Kidney capillary endothelial cell (primary cell): ENCODE measurements at regions not wholly inside any gene's neighbourhood (a gene's known extent, or its start where the extent isn't known, plus 50 kb on each side); places are given as distances from the start of the nearest gene placed in this dataset.

Source experiments
- DNase-seq: peaks from one replicate; pipeline ENCODE4 v3.0.0-alpha.2; 2018; ENCODE audit warnings: low spot score

DNA sequence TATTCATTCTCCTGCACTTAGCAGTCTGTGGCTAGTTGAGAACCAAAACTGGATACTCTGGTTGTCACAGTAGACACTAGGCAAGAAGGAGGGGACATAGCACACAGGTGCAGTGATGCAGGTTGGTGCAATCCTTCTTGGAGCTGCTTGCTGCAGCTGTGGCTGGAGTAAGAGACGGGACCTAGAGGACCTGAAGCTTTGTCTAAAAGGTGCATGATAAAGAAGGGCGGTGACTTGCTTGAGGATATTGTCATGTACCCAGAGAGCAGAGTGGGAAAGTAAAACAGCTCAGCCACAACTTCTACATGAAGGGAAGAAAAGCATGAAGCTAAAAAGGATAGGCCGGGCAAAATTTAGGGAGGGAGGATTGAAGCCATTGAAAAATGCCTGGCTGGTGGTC lies 304.1 kb upstream of the KIRREL3 start:
- DNase-seq, result no peak

DNA sequence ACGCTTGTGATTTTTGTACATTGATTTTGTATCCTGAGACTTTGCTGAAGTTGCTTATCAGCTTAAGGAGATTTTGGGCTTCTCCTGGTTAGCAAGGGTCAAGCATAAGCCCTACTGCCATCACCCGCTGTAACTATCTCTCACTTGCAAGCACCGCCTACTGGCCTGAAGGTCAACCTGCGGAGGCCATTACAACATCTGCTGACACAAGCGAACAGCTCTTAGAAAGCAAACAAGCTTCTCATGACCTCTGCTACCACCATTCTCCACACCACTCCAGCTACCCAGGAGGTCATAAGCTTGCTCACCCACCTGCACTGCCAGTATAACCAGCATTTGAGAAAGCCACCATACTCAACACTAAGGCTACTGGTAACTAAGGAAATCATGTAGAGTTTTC lies 288.4 kb upstream of the KIRREL3 start:
- DNase-seq, result no peak

DNA sequence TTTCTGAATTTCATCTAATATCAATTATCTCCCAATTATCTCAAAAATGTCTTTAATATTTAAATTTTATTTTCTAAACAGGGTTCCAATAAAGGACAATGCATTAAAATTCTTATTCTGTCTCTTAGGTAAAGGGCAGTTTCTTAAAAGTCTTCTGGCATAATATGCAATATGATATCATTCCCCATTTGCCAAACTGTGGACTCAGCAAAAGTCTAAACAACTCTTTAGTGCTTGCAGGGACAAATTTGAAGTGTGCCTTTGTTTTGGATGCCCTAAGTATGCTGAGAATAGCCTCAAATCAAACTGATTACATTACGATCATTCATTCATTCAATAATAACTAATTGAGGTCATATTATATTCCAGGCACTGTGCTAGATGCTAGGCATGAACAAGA lies 281.0 kb upstream of the KIRREL3 start:
- DNase-seq, result no peak

DNA sequence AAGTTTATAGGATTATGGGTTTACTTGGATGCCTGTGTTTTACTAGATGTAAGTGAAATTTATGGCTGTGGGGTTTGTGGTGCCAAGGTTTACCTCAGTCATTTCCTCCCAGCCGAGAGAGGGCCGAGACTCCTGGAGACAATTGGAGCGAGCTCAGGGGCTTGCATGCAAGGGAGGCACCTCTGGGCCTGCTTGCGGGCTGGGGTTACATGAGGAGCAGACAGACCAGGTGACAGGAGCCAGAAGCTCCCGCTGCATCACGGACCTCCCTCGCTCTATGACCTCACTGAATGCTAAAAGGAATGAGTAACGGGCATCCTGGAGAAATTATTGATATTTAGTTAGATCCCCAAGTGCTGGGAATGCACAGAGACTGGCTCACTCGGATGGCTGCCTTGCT lies 275.2 kb upstream of the KIRREL3 start:
- no peak for DNase-seq

DNA sequence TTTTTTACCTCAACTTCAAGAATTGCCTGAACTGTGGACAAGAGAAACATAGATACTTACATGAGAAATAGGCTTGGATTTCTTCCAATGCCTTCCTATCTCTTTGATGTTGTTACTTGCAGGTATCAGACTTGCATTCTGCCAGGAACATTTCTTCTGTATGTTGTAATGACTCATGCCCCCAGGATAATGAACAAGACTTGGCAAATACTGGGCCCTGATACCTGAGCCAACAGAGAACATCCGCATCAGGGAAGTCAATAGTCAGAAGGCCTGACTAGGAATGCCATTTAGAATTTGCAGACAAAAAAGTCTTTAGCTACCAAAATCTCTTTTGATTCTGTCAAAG lies 273.7 kb upstream of the KIRREL3 start:
- DNase-seq, result no peak

DNA sequence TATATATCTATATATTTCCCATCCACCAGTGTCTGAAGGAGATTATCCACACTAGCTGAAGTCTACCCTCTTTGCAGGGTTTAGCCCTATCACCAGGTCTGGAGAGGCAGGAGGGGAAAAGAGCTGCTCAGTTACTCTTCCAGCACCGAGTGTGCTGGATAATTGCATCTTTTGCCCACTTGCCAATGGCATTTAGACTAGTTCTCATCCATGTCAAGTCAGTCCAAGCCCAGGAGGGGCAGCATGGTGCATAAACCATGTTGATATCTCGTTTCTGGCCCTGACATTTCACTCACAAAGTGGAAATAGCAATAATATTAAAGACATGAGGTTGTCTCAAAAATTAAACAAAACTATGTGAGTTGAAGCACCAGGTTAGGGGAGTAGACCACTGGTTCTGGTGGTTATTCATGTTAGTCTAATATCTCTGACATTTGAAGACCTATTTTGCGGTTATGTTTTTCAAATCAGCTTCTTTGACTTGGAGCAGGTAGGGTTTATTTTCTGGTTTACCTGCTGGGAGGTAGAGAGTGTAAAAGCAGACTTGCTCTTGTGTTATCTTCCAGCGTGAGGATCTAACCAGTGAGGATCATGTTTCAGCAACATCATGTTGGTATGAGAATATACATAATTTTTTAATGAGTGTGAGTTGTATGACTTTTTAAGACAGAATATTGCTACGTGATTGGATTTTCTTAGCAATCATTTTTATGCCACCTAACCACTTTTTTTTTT lies 273.2 kb upstream of the KIRREL3 start:
- no peak for DNase-seq

DNA sequence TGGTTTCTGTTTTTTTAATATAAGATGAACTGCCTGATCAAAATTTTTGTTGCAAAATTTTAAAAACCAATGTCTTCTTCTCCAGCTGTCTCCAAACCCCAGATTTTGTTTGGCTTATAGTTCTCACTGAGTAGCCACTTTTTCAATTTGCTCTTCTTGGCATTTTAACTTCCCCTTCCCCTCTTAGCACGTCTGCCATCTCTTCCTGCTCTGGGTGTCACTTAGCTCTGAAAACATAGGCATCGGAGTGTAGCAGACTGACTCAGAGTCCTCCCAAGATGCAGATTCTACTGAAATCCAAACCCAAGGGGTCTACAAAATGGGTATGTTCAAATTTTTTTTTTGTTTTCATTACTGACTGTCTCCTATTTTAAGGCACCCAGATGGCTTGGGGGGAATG lies 270.3 kb upstream of the KIRREL3 start:
- DNase-seq, result no peak

DNA sequence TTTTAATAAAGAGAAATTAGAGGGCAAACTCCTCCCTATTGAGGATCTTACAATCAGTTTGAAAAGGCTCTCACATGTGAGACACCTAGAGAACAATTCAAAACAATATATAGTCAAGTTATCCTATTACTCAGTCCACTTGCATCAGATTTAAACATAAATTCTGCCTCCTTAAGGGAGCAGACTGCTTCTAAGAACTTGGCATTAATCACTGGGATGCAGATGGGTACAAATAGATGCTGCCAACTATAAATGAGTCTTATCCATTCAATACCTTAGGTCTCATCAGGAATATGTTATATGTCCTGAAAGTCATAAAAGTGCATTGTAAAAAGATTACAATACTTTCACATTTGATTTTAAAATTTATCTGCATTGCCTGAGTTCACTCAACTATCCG lies 269.3 kb upstream of the KIRREL3 start:
- no peak for DNase-seq

DNA sequence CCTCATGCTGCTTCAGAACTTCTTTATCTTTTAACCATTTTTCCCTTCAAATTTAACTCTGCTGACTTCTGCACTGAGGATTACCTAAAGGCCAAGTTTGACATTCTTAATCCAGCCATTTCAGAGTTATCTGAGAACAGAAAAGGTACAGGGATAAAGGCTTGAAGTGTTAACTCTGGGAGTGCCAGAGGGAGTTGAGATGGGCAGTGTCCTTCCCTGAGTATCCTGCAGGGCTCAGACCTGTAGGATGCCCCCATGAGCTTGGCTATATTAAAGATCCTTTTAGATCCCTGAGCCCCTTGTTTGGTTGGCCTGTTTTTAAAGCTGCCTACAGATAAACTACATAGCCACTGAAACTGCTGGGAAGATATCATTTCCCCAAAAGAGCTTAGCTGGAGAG lies 268.4 kb upstream of the KIRREL3 start:
- no peak for DNase-seq

DNA sequence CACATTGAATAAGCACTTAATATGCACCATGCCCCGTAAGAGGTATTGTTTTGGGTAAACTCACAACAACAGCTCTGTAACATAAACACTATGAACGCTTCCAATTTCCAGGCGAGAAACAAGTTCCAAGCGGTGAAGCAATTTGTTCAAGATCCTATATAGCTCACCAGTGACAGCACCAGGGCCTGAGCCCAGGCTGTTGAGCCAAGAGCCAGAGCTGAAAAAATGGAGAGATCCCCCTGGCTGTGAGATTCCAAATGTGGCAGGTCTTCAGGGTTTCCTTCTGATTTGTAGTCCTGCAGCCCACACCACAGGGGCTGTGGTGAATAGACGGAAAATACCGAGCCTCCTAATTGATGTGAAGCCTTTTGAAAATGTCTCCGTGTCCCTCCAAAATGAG lies 268.0 kb upstream of the KIRREL3 start:
- DNase-seq, result no peak

DNA sequence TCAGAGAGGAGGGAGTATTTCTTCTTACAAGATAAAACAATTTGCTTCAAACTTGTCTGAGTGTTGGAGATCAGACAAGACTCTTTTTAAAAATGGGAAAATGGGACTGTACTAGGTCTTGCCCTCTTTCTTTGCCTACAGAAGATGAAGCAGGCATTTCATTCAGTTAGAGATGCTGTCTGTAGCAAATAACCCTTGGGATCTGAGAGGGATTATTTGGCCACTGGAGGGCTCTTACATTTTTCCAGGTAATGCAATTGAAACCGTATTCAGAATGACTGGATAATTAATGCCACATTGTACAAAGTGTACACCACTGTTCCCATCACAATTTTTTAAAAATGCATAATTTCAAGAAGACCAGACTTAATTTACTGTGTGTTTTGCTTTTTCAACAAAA lies 258.5 kb upstream of the KIRREL3 start:
- no peak for DNase-seq

DNA sequence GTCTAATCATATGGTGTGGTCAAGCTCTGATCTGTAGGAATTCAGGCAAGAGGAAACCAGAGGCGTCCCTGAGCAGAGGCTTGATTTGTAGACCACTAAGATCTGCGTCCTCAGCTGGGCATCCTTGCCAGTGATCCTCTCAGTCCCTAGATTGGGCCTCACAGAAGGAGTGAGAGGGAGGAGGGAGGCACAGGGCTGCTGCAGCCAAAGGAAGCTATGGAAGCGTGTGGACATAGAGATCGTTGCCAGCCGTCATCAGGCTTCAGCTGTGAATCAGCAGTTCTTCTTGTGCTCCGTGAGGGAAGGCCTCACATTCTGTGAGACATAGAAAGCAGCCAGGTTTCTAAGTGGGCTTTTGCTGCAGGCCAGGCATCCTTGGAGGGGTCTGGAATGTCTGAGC lies 254.6 kb upstream of the KIRREL3 start:
- no peak for DNase-seq

DNA sequence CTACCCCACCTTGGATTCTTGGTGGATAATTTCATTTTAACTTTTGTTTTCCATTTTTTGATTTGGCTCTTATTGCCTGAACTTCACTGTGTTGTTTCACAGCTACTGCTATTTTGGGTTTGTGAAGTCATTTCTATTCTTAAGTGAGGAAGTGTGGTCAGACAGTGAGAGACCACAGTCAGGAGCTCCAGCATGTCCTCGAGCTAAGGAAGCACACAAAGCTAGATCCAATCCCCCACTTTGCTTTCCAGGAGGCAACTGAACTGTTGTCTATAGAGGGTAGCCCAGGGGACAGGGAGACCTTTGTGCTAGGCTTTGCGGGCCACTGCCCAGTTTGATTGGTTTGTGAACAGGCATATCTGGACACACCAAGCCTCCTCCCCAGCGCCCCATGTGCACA lies 251.8 kb upstream of the KIRREL3 start:
- DNase-seq, result no peak

DNA sequence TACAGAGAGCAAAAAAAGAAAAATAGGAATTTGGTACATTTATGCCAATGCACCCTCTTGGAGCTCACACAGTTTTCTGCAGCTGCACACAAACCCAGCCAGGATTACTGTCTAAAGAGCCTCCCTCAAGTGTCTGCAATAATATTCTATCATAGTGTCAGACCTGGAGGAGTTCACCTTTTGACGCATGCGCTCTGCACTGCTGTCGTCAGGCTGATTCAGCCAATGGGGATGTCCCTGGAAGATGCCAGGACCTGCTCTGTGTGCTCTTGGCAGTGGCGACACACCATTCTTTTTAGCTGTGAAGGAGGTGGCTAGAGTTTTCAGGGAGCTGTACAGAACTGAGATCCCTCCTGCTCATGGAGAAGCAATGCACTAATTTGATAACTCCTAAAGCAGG lies 249.0 kb upstream of the KIRREL3 start:
- DNase-seq, result no peak

DNA sequence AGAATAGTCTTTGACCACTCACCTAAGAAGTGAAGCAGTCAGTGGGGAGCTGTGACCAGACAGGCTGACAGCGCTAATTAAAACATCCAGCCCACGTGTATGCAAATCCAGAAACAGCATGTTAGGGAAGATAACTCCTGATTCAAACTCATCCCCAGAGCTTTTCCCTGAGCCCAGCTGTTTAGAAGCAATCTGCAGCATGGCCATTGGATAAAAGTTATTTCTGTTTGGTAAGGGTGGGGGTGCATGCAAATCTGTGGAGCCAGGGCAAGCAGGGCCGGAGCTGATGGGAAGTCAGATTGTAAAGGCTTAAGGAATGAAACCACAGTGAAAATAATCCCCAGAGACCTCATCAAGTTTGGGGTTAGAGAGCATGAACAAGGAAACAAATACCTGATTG lies 247.9 kb upstream of the KIRREL3 start:
- DNase-seq, result no peak

DNA sequence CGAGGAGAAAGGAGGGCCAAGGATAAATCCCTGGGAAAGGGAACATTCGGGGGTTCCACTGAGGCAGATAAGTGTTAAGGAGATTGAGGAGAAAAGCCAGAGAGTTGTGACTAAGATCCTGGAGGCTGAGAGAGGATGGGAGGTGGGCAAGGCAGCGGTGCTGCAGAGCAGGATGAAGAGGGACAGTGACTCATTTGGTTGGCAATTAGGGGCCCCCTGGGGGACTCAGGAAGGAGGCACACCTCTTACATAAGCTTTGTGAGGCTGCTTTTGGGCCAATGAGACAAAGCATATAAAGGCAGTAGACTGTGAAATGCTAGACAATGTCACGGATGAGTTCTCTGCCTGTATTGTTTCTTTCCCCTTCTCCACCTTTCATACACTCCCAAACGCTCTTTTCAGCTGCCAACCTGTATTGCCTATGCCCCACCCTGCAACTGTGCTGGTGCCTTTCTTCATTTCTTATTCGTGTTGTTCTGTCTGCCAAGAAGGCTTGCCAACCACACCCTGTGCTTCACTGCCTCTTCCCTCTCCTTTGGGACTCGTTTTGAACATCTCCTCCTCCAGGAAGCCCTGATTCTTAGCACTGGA lies 246.8 kb upstream of the KIRREL3 start:
- no peak for DNase-seq

DNA sequence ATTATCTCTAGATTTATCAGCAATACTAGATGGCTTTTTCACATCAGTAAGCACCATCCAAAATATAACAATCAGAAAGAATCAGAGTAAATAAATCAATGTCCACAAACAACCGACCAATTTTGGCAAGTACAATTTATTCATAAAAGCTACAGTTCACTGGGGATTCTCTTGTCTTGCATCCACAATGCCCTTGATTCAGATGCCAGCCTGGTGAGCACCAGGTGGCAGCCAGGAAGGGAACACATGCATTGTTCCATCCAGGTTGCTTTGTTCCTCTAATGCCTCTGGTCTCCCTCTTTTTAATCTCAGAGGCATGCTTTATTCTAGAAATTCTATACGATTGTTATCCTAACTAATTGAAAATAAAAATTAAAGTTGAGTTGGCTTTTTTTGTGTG lies 242.1 kb upstream of the KIRREL3 start:
- no peak for DNase-seq

DNA sequence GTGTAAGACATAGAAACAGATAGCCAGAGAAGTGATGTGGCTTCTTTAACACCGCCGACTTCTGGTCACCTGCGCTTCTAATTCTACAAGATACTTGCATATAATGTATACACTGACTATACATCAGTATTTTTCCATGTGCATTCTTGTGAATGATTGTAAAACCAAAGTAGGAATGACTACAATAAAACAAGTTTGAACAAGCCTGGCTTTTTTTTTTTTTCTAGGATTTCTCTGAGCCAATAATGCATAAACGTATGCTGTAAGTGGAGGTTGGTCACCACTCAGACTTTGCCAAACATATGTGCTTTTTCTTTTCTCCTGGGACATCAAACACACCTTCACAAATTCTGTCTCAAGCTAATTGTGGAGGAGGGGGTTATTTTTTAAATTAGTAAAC lies 237.8 kb upstream of the KIRREL3 start:
- DNase-seq, result no peak

DNA sequence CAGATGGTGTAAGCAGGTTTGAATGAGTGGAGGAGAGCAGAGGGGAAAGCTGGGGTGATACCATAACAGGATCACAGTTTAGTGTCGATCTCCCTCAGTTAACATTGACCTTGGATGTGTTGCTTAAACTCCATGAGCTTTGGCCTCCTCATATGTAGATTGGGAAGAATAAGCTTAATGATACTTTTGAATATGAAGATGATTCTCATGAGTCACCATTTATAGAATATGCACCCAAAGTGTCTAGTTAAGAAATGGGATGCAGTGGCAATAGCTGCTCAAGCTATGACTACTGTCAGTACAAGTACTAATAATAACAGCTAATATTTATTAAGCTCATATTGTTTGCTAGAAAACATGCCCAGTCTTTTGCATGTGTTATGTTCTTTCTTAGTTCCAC lies 236.2 kb upstream of the KIRREL3 start:
- DNase-seq, result no peak

DNA sequence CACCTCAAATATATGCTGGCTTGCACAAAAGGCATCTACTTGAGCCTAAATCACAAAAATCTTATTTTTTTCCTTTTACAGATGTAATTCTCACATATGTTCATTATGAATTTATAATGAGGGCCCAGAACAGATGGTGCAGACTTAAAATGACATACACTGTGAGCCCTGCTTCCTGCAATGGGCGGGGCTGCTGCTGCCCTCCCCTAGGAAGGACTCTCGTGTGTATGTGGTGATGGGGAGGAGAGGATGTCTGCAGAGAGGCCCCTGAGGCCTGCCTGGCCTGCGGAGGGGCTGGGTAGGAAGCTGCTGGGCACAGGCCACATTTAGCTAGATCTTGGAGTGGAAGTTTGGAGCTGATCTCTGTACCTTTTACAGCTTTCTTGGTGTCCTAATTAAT lies 233.4 kb upstream of the KIRREL3 start:
- no peak for DNase-seq

DNA sequence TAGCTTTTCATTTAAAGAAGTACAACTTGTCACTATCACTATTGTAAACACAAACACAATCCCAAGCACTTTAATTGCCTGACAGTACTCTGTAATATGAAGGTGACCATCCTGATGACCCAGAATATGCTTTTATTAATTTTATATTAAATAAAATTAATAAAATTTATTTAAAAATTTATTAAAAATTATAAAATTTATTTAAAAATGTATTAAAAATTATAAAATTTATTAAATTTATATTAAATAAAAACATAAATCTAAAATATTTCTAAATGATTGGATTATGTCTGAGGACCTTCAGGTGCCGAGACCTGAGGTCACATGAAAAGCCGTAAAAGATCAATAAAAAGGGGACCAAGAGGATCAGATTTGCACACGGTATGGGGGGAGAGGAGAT lies 229.8 kb upstream of the KIRREL3 start:
- DNase-seq, result no peak

DNA sequence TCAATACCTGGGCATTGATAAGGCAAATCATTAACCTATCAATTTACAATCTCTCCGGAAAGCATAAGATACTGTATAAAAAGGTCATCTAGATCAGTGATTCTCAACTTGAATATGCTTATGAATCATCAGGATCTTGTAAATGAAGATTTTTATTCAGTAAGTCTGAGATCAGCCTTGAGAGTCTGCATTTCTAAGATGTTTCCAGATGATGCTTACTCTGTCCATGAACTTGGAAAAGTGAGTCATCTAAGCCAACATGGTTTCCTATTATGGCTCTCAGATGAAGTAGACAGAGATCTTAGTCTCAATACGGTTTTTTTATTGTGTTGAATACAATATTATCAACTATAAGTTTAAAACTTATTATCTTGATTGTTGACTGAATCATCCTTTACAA lies 226.4 kb upstream of the KIRREL3 start:
- no peak for DNase-seq

DNA sequence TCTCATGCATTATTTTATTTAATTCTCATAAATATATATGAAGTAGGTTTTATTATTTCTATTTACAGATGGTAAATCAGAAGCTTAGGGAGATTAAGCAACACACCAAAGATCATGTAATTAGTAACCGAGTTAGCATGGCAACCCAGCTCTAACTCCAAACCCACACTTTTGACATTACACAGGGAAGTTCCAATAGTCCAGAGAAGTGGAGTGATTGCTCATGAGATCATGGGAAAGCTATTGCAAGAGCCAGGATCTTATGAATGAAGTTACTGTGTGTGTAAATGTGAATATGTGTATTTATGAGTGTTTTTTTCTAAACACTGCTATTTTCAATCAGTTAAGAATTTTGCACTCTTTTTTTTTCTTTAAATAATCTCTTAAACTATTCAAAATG lies 225.8 kb upstream of the KIRREL3 start:
- DNase-seq, result no peak

DNA sequence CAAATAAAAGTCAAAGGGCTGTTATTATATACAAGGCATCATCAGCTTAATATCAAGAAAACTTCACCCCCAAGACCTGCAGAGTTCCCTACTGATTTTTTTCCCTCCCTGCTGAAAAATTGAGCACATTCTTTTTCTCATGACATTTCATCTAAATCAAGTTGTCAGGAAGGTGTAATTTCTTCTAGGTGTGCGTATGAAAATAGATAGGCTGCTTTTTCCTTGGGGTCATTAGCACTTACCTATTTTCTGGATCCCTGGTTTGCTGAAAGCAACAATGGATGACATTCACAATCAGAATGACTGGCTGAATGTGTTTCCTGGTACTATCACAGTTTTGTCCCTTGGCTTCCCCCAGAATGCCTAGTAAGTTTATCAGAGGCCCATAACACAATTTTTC lies 225.0 kb upstream of the KIRREL3 start:
- no peak for DNase-seq

DNA sequence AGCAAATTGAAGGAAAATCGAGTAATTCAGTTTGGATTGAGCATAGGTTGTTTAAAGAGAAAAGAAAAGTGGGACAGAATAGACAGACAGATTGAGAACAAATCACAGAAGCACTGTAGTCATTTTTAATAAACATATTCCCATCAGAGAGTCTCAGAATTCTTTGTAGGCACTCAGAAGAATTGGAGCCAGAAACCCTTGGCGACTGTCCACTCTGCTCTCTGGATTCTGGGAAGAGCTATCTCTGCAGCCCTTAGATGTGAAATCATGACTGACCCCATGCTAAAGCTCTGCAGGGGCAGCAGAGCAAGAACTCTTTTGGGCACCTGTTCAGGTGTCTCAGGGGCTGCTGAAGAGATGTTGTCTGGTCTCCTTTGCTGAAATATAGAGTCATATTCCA lies 223.7 kb upstream of the KIRREL3 start:
- no peak for DNase-seq
